ENCODE measurements at regions not wholly inside any gene's neighbourhood (a gene's known extent, or its start where the extent isn't known, plus 50 kb on each side); places are given as distances from the start of the nearest gene placed in this dataset.

GRCh38 chr2:177101930-177102329, 110.7 kb upstream of the HNRNPA3 start:
- TF ChIP-seq EZH2 (IDR thresholded peaks at IDR 0.05) (no peak), POLR2AphosphoS5 (IDR thresholded peaks at IDR 0.05; ENCODE audit: borderline replicate concordance, low read depth, low read length) (no peak)
